IMR-90 (cell line): ENCODE measurements at regions not wholly inside any gene's neighbourhood (a gene's known extent, or its start where the extent isn't known, plus 50 kb on each side); places are given as distances from the start of the nearest gene placed in this dataset.

Experiments
- ATAC-seq: fragments of 200-7000 bp; cut with Tn5 transposase; 2 replicates; pipeline ENCODE4 v1.9.1; 2020; ENCODE audit warnings: low read depth, mild to moderate bottlenecking, moderate library complexity
- BruUV-seq: library from RNA; stranded (reverse); fragments of 400-500 nt; replicated peaks from 2 replicates; lab custom pipeline; 2021; lab: Mats Ljungman, UMichigan
- CTCF ChIA-PET: fragments of 300-600 bp; formaldehyde crosslinking; extraction: SDS; loops from one replicate; lab custom pipeline; 2021; ENCODE audit warnings: antibody characterized with exemption; lab: Yijun Ruan, JAX
- POLR2A ChIA-PET: fragments of 300-600 bp; sonication (Branson Sonifier 250); formaldehyde crosslinking; loops from one replicate; lab custom pipeline; 2022; ENCODE audit warnings: antibody characterized with exemption; ENCODE audit not compliant: unreplicated experiment; lab: Charles Lee
- DNase-seq: peaks from one replicate; pipeline ENCODE4 v3.0.0; 2013
- H2AFZ ChIP-seq: replicated peaks from 2 replicates; pipeline ENCODE3; 2013; ENCODE audit warnings: low read length, mild to moderate bottlenecking; ENCODE audit not compliant: poor library complexity
- H2AK5ac ChIP-seq: 2 replicates; pipeline ENCODE4 v1.6.1; 2013; ENCODE audit warnings: low read depth, low read length, inconsistent platforms
- H2AK9ac ChIP-seq: replicated peaks from 2 replicates; pipeline ENCODE3; 2013; ENCODE audit warnings: mild to moderate bottlenecking, low read depth, low read length, moderate library complexity; ENCODE audit not compliant: poor library complexity
- H2BK120ac ChIP-seq: 2 replicates; pipeline ENCODE4 v1.6.1; 2013; ENCODE audit warnings: low read depth, low read length, inconsistent platforms
- H2BK15ac ChIP-seq: 3 replicates; pipeline ENCODE4 v1.6.1; 2013; ENCODE audit warnings: low read depth, low read length, inconsistent platforms
- H2BK20ac ChIP-seq: 2 replicates; pipeline ENCODE4 v1.6.1; 2013; ENCODE audit warnings: low read depth, mild to moderate bottlenecking, inconsistent platforms, low read length, moderate library complexity
- H2BK5ac ChIP-seq: 2 replicates; pipeline ENCODE4 v1.6.1; 2013; ENCODE audit warnings: mild to moderate bottlenecking, low read depth, low read length, inconsistent platforms; ENCODE audit not compliant: poor library complexity, severe bottlenecking
- H3K14ac ChIP-seq: replicated peaks from 2 replicates; pipeline ENCODE4 v1.6.1; 2013; ENCODE audit warnings: low read depth, low read length, inconsistent platforms
- H3K18ac ChIP-seq: 2 replicates; pipeline ENCODE4 v1.6.1; 2013; ENCODE audit warnings: low read depth, low read length, control low read depth
- H3K23ac ChIP-seq: 2 replicates; pipeline ENCODE4 v1.6.1; 2013; ENCODE audit warnings: low read depth, low read length, inconsistent platforms
- H3K27ac ChIP-seq: 2 replicates; pipeline ENCODE4 v1.5.1; 2013; ENCODE audit warnings: mild to moderate bottlenecking, control low read depth, low read length; ENCODE audit not compliant: insufficient read depth
- H3K27me3 ChIP-seq: 2 replicates; pipeline ENCODE4 v1.6.1; 2013; ENCODE audit warnings: low read length; ENCODE audit not compliant: control insufficient read depth, insufficient read depth
- H3K36me3 ChIP-seq: 2 replicates; pipeline ENCODE4 v1.6.1; 2013; ENCODE audit warnings: low read length, mixed read lengths; ENCODE audit not compliant: control insufficient read depth, insufficient read depth
- H3K4ac ChIP-seq: 2 replicates; pipeline ENCODE4 v1.6.1; 2013; ENCODE audit warnings: low read depth, low read length, inconsistent platforms
- H3K4me1 ChIP-seq: 2 replicates; pipeline ENCODE4 v1.6.1; 2013; ENCODE audit warnings: low read length, mixed read lengths; ENCODE audit not compliant: control insufficient read depth, insufficient read depth
- H3K4me2 ChIP-seq: 2 replicates; pipeline ENCODE4 v1.6.1; 2013; ENCODE audit warnings: low read depth, mild to moderate bottlenecking, control low read depth, low read length, moderate library complexity
- H3K4me3 ChIP-seq: 2 replicates; pipeline ENCODE4 v1.5.1; 2013; ENCODE audit warnings: low read depth, mild to moderate bottlenecking, control low read depth, low read length, moderate library complexity; ENCODE audit not compliant: insufficient read depth
- H3K56ac ChIP-seq: 2 replicates; pipeline ENCODE4 v1.6.1; 2013; ENCODE audit warnings: low read length, inconsistent platforms; ENCODE audit not compliant: insufficient read depth; ENCODE audit errors: extremely low read depth
- H3K79me1 ChIP-seq, 2 experiments: 2 replicates each; pipeline ENCODE4 v1.6.1; 2013; ENCODE audit warnings: low read length in 2 of 2, inconsistent platforms in 1 of 2, low read depth in 1 of 2
- H3K9ac ChIP-seq: 2 replicates; pipeline ENCODE4 v1.6.1; 2013; ENCODE audit warnings: low read depth, low read length, control low read depth
- H3K9me1 ChIP-seq: 2 replicates; pipeline ENCODE4 v1.6.1; 2013; ENCODE audit warnings: low read length, inconsistent platforms; ENCODE audit not compliant: insufficient read depth
- H3K9me3 ChIP-seq: 2 replicates; pipeline ENCODE4 v1.6.1; 2013; ENCODE audit warnings: low read length; ENCODE audit not compliant: control insufficient read depth, insufficient read depth
- H4K20me1 ChIP-seq: 2 replicates; pipeline ENCODE4 v1.6.1; 2013; ENCODE audit warnings: low read length, inconsistent platforms; ENCODE audit not compliant: insufficient read depth
- H4K5ac ChIP-seq: 2 replicates; pipeline ENCODE4 v1.6.1; 2013; ENCODE audit warnings: mild to moderate bottlenecking, low read depth, low read length, control low read depth
- H4K8ac ChIP-seq, 2 experiments: 2 replicates each; pipeline ENCODE4 v1.6.1; 2013; ENCODE audit warnings: low read depth in 2 of 2, low read length in 2 of 2, control low read depth in 1 of 2, inconsistent platforms in 1 of 2
- H4K91ac ChIP-seq: 2 replicates; pipeline ENCODE4 v1.6.1; 2013; ENCODE audit warnings: low read depth, low read length, inconsistent platforms; ENCODE audit not compliant: insufficient read depth
- BHLHE40 ChIP-seq: fragments of 150-350 bp; IDR thresholded peaks from 2 replicates; pipeline ENCODE4 v1.6.1; 2016; ENCODE audit warnings: mild to moderate bottlenecking, low read depth, low read length
- CHD1 ChIP-seq: IDR thresholded peaks from 2 replicates; pipeline ENCODE4 v1.6.1; 2012; ENCODE audit warnings: low read depth, low read length, improper control_type of control experiment
- MAFK ChIP-seq: IDR thresholded peaks from 2 replicates; pipeline ENCODE4 v1.6.1; 2012; ENCODE audit warnings: low read depth, low read length, improper control_type of control experiment
- MAZ ChIP-seq: IDR thresholded peaks from 2 replicates; pipeline ENCODE4 v1.6.1; 2012; ENCODE audit warnings: low read depth, mild to moderate bottlenecking, low read length, improper control_type of control experiment, moderate library complexity, borderline replicate concordance
- NFE2L2 ChIP-seq: fragments of 150-350 bp; IDR thresholded peaks from 2 replicates; pipeline ENCODE4 v1.6.1; 2016; ENCODE audit warnings: low read depth, mild to moderate bottlenecking, low read length
- POLR2A ChIP-seq: IDR thresholded peaks from 2 replicates; pipeline ENCODE4 v1.6.1; 2012; ENCODE audit warnings: mild to moderate bottlenecking, low read depth, low read length
- RAD21 ChIP-seq: IDR thresholded peaks from 2 replicates; pipeline ENCODE4 v1.6.1; 2012; ENCODE audit warnings: low read length, improper control_type of control experiment
- RCOR1 ChIP-seq: IDR thresholded peaks from 2 replicates; pipeline ENCODE4 v1.6.1; 2012; ENCODE audit warnings: mild to moderate bottlenecking, low read length, improper control_type of control experiment; ENCODE audit not compliant: insufficient replicate concordance
- WGBS, 2 experiments: methylation state at CpG; one replicate each; pipeline versions ENCODE4 v1.1.5 to v1.1.7; 2013; ENCODE audit warnings: missing lambda C conversion rate in 2 of 2; ENCODE audit not compliant: insufficient read length in 1 of 2; ENCODE audit errors: extremely low coverage in 2 of 2; 5-methylcytosine and 5-hydroxymethylcytosine counted together
- dilution Hi-C: fragments of 300-500 bp; cut with HindIII; formaldehyde crosslinking; loops from one replicate; pipeline ENCODE4 v1.14.3; 2018; ENCODE audit warnings: low sequenced_read_pairs; ENCODE audit not compliant: unreplicated experiment
- in situ Hi-C: fragments of 300-500 bp; cut with MboI; formaldehyde crosslinking; loops from 3 replicates; pipeline ENCODE4 v1.14.3; 2019; ENCODE audit warnings: low sequenced_read_pairs, inconsistent platforms, mixed read lengths
- intact Hi-C: fragments of 100-400 bp; cut with micrococcal nuclease; formaldehyde crosslinking; loops from 2 replicates; pipeline ENCODE4 v1.10.0; 2022
- TF ChIP-seq, protein P1 (sequence below): conservative IDR thresholded peaks from 2 replicates; pipeline ENCODE4 v1.5.1; 2012; ENCODE audit warnings: mild to moderate bottlenecking, low read depth, low read length, improper control_type of control experiment
- TF ChIP-seq, protein P2 (sequence below): fragments of 150-350 bp; IDR thresholded peaks from 2 replicates; pipeline ENCODE4 v1.6.1; 2017; ENCODE audit warnings: mild to moderate bottlenecking, antibody characterized with exemption, low read length, low read depth

DNA sequence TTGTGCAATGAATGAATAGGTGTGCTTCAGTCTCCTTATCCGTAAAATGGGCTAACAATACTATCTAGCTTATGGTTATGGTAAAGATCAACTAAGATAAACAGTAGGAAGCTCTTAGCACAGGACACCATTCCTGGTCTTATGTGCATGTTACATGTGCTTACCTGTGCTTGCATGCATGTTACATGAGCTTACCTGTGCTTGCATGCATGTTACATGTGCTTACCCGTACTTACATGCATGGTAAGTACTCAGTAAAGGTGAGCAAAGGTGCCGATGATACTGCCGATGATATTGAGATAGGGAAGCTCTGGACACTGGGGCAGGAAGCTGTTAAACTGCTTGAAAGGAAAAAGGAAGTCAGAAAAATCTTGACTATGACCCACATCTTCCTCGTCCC, 211.0 kb upstream of the USP24 start:
- H2BK120ac ChIP-seq: peak overlapping the region; percentile 97
- ATAC-seq (no peak), DNase-seq (no peak)
- ChIA-PET CTCF (interaction anchor here (0.7 kb wide), 1 partner anchor 50 kb away, joined by 3 read pairs; no protein-coding TSS in a partner anchor), POLR2A (interaction anchor here (0.6 kb wide), 1 partner anchor 1457 kb away, joined by 4 read pairs; no protein-coding TSS in a partner anchor)
- H2AK5ac ChIP-seq: peak overlapping the region; percentile 100
- peak overlapping the region; percentile 0 for H2AFZ ChIP-seq
- peak overlapping the region; percentile 99 for H2BK5ac ChIP-seq
- peak overlapping the region; percentile 95 for H3K18ac ChIP-seq
- TF ChIP-seq RCOR1: no peak
- TF ChIP-seq, protein P1, sequence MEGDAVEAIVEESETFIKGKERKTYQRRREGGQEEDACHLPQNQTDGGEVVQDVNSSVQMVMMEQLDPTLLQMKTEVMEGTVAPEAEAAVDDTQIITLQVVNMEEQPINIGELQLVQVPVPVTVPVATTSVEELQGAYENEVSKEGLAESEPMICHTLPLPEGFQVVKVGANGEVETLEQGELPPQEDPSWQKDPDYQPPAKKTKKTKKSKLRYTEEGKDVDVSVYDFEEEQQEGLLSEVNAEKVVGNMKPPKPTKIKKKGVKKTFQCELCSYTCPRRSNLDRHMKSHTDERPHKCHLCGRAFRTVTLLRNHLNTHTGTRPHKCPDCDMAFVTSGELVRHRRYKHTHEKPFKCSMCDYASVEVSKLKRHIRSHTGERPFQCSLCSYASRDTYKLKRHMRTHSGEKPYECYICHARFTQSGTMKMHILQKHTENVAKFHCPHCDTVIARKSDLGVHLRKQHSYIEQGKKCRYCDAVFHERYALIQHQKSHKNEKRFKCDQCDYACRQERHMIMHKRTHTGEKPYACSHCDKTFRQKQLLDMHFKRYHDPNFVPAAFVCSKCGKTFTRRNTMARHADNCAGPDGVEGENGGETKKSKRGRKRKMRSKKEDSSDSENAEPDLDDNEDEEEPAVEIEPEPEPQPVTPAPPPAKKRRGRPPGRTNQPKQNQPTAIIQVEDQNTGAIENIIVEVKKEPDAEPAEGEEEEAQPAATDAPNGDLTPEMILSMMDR: no peak
- TF ChIP-seq NFE2L2: no peak
- TF ChIP-seq MAFK: no peak
- no peak for TF ChIP-seq BHLHE40
- no peak for TF ChIP-seq RAD21
- TF ChIP-seq POLR2A: no peak
- no peak for TF ChIP-seq CHD1
- no peak for TF ChIP-seq MAZ
- TF ChIP-seq, protein P2, sequence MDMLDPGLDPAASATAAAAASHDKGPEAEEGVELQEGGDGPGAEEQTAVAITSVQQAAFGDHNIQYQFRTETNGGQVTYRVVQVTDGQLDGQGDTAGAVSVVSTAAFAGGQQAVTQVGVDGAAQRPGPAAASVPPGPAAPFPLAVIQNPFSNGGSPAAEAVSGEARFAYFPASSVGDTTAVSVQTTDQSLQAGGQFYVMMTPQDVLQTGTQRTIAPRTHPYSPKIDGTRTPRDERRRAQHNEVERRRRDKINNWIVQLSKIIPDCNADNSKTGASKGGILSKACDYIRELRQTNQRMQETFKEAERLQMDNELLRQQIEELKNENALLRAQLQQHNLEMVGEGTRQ: no peak
- 100% methylated on average over 2 of the region's 5 CpGs; no CpG with 5 or more reads in 1 of the 2 experiments for WGBS, 2 experiments
- H3K27ac ChIP-seq: peak overlapping the region; percentile 94; the same call in 1 of the 2 replicates
- H3K79me1 ChIP-seq: peaks cover 0 to 5% of the 10 kb centered on the region in 2 experiments; a peak in 2 of 4 replicates
- H4K5ac ChIP-seq: peak overlapping the region; percentile 85
- H3K9me1 ChIP-seq: peaks cover 29% of the 10 kb centered on the region
- in situ Hi-C loops (no loop called here), intact Hi-C loops (loop anchor here (5.0 to 10.0 kb wide), 2 partner anchors 141 to 246 kb away; no protein-coding TSS in a partner anchor), dilution Hi-C loops (no loop called here)
- no peak overlapping the region for H3K4me2 ChIP-seq
- no peak overlapping the region for H2AK9ac ChIP-seq
- H3K36me3 ChIP-seq: no peaks in the 10 kb centered on the region
- H2BK20ac ChIP-seq: peak overlapping the region; percentile 97
- H3K9me3 ChIP-seq: peaks cover 3% of the 10 kb centered on the region; the same call in 1 of the 2 replicates
- no peaks in the 10 kb centered on the region for H4K20me1 ChIP-seq
- peak overlapping the region; percentile 99 for H3K4ac ChIP-seq
- no peak overlapping the region for H3K4me3 ChIP-seq
- peak overlapping the region; percentile 92 to 98 for H4K8ac ChIP-seq
- H3K4me1 ChIP-seq: peaks cover 43% of the 10 kb centered on the region
- peak overlapping the region; percentile 99; the same call in 2 of the 3 replicates for H2BK15ac ChIP-seq
- 0 out of 2 replicates have a peak overlapping the region, but pooled peaks have one; percentile 19 for H3K9ac ChIP-seq
- H3K27me3 ChIP-seq: no peaks in the 10 kb centered on the region
- no TSS peak for BruUV-seq
- peak overlapping the region; percentile 89 for H3K14ac ChIP-seq
- H4K91ac ChIP-seq: peak overlapping the region; percentile 97
- 0 out of 2 replicates have a peak overlapping the region, but pooled peaks have one; percentile 89 for H3K56ac ChIP-seq
- peak overlapping the region; percentile 85 for H3K23ac ChIP-seq
